MM.1S (cell line): ENCODE measurements at regions not wholly inside any gene's neighbourhood (a gene's known extent, or its start where the extent isn't known, plus 50 kb on each side); places are given as distances from the start of the nearest gene placed in this dataset.

Experiments
- EZH2 ChIP-seq: fragments of 300-600 bp; sonication (generic); optimal IDR thresholded peaks from 2 replicates; pipeline ENCODE3; 2017; ENCODE audit warnings: low read depth, mild to moderate bottlenecking, antibody characterized with exemption, low read length, mixed read lengths
- EZH2phosphoT487 ChIP-seq: fragments of 300-600 bp; sonication (generic); IDR thresholded peaks from 2 replicates; pipeline ENCODE4 v1.6.1; 2018; ENCODE audit warnings: antibody characterized with exemption, low read length
- TF ChIP-seq, protein P1 (sequence below): fragments of 300-600 bp; sonication (generic); IDR thresholded peaks from 2 replicates; pipeline ENCODE4 v1.5.1; 2016; ENCODE audit warnings: antibody characterized with exemption, low read length, mixed read lengths

- TF ChIP-seq, protein P1, sequence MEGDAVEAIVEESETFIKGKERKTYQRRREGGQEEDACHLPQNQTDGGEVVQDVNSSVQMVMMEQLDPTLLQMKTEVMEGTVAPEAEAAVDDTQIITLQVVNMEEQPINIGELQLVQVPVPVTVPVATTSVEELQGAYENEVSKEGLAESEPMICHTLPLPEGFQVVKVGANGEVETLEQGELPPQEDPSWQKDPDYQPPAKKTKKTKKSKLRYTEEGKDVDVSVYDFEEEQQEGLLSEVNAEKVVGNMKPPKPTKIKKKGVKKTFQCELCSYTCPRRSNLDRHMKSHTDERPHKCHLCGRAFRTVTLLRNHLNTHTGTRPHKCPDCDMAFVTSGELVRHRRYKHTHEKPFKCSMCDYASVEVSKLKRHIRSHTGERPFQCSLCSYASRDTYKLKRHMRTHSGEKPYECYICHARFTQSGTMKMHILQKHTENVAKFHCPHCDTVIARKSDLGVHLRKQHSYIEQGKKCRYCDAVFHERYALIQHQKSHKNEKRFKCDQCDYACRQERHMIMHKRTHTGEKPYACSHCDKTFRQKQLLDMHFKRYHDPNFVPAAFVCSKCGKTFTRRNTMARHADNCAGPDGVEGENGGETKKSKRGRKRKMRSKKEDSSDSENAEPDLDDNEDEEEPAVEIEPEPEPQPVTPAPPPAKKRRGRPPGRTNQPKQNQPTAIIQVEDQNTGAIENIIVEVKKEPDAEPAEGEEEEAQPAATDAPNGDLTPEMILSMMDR = no peak
- TF ChIP-seq EZH2 (no peak), EZH2phosphoT487 (no peak)
Measured at GRCh38 chr1:30046751-30047150, 676.6 kb downstream of the MATN1 start.
